ENCODE measurements at regions not wholly inside any gene's neighbourhood (a gene's known extent, or its start where the extent isn't known, plus 50 kb on each side); places are given as distances from the start of the nearest gene placed in this dataset.
"Not testable (repeated sequence)": the region's sequence is repeated elsewhere in the genome, so short reads cannot be mapped to it uniquely, and the experiment has no call there.

- in situ Hi-C loops (cut with MboI; ENCODE audit: low pct_unique_long_range_greater_than_20kb, low sequenced_read_pairs, unreplicated experiment): no loop called here
- DNase-seq (ENCODE audit: low spot score): no peak
- TF ChIP-seq CTCF (IDR thresholded peaks at IDR 0.05; ENCODE audit: extremely low read depth, insufficient read depth, missing control alignments): no peak
Observed at GRCh38 chr9:115891929-115892328, 261.7 kb upstream of the PAPPA start.

- in situ Hi-C loops (cut with MboI; ENCODE audit: low pct_unique_long_range_greater_than_20kb, low sequenced_read_pairs, unreplicated experiment); DNase-seq (ENCODE audit: low spot score): not testable (repeated sequence)
Observed at GRCh38 chr9:115898478-115898877, 255.1 kb upstream of the PAPPA start.

- DNase-seq (ENCODE audit: low spot score): no peak
- in situ Hi-C loops (cut with MboI; ENCODE audit: low pct_unique_long_range_greater_than_20kb, low sequenced_read_pairs, unreplicated experiment): no loop called here
- TF ChIP-seq CTCF (IDR thresholded peaks at IDR 0.05; ENCODE audit: extremely low read depth, insufficient read depth, missing control alignments): no peak
Observed at GRCh38 chr9:115900698-115901097, 252.9 kb upstream of the PAPPA start.

GRCh38 chr9:115910959-115911358, 242.6 kb upstream of the PAPPA start:
- DNase-seq (ENCODE audit: low spot score): no peak
- in situ Hi-C loops (cut with MboI; ENCODE audit: low pct_unique_long_range_greater_than_20kb, low sequenced_read_pairs, unreplicated experiment): no loop called here
- no peak for TF ChIP-seq CTCF (IDR thresholded peaks at IDR 0.05; ENCODE audit: extremely low read depth, insufficient read depth, missing control alignments)

- no peak for TF ChIP-seq CTCF (IDR thresholded peaks at IDR 0.05; ENCODE audit: extremely low read depth, insufficient read depth, missing control alignments)
- DNase-seq (ENCODE audit: low spot score): no peak
- in situ Hi-C loops (cut with MboI; ENCODE audit: low pct_unique_long_range_greater_than_20kb, low sequenced_read_pairs, unreplicated experiment): no loop called here
Observed at GRCh38 chr9:115912086-115912485, 241.5 kb upstream of the PAPPA start.

- in situ Hi-C loops (cut with MboI; ENCODE audit: low pct_unique_long_range_greater_than_20kb, low sequenced_read_pairs, unreplicated experiment): no loop called here
- no peak for TF ChIP-seq CTCF (IDR thresholded peaks at IDR 0.05; ENCODE audit: extremely low read depth, insufficient read depth, missing control alignments)
- DNase-seq (ENCODE audit: low spot score): no peak
Observed at GRCh38 chr9:115913696-115914095, 239.9 kb upstream of the PAPPA start.

GRCh38 chr9:115914291-115914690, 239.3 kb upstream of the PAPPA start:
- DNase-seq (ENCODE audit: low spot score): no peak
- no peak for TF ChIP-seq CTCF (IDR thresholded peaks at IDR 0.05; ENCODE audit: extremely low read depth, insufficient read depth, missing control alignments)
- in situ Hi-C loops (cut with MboI; ENCODE audit: low pct_unique_long_range_greater_than_20kb, low sequenced_read_pairs, unreplicated experiment): no loop called here
